ENCODE measurements at regions not wholly inside any gene's neighbourhood (a gene's known extent, or its start where the extent isn't known, plus 50 kb on each side); places are given as distances from the start of the nearest gene placed in this dataset.

DNA sequence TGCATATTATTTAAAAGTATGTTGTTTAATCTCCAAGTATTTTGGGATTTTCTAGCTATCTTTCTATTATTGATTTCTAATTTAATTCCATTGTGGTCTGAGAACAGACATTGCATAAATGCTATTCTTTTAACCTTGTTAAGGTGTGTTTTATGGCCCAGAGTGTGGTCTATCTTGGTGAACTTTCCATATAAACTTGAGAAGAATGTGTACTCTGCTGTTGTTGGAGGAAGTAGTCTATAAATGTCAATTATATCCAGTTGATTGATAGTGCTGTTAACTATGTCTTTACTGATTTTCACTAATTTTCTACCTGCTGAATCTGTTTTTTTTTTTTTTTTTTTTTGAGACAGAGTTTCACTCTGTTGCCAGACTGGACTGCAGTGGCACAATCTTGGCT is 180.9 kb downstream of the ZNF621 start:
- no peak for DNase-seq

DNA sequence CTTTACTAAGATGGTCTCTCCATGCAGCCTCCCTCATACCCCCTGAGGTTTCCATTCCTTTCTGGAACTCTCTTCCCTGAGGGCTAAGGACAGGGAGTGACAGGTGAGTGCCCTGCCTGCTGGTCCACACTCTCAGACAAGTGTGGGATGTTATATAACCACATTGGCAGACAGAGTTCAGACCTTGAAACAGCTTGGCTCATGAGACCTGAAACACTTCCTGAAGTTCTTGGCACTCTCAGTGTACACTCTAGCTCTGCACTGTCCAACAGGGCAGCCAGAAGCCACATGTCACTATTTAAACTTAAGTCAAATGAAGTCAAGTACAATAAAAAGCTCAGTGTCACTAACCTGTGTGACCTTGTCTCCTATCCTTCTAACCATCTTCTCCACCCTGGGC is 188.5 kb downstream of the ZNF621 start:
- DNase-seq: no peak

- no peak for DNase-seq
Measured at GRCh38 chr3:40713795-40714194, 189.0 kb downstream of the ZNF621 start.

DNA sequence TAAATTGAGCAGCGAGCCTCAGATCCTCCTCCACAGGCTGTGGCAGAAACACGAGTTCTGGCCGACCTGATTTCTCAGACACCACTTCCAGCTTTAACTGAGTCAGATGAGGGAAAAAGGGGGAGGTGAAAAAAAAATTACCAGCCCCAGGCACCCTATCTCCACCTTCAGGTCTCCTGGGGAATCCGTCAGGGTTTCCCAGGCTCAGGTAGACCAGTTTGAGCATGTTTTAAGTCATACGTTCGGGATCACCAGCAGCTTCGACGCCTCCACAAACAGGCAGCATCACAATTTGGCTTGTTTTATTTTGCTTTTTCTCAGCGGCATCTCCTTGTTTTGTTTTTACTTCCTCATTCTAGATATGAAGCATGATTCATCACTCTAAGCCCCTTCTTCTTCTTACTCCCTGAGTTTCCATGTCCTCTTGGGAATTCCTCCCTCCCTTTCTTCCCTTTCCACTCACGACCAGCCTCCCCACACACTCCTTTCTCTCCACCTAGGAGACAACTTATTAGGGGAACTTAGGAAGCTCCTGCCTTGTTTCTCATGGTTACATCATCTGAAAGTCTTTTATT is 190.1 kb downstream of the ZNF621 start:
- DNase-seq: no peak

DNA sequence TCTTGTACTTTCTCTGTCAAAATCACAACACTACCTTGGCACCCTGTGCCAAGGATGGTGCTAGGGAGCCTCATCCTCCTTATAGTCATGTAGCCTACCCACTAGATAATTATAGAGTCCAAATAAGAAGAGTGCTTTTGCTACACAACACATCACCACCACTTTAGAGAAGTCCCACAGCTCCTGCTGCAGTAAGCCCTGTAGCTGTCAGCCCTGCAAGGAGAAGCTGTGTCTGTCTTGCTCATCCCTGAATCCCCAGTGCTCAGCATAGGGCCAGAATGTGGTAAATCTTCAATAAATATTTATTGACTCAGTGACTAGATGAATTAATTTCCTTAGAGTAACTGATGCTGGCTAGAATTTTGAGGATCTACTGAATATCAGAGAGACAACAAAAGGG is 190.8 kb downstream of the ZNF621 start:
- no peak for DNase-seq

DNA sequence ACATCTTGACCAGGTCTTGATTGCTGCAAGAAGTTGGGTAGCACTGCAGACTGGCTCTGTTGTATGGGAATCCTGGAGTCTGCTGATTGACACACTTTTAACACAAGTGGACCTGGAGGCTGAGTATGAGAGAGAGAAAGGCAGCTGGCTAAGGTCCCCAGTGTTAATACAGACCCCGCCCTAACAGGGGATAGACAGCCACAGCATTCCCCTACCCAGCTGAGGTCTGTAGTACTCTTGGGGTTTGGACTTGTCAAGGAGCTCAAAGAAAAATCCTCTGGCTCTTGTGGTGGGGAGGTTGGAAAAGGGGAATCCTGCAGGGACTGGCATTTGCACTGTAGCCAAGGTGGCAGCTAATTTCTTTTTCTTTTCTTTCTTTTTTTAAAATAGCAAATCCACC is 192.7 kb downstream of the ZNF621 start:
- DNase-seq: no peak

GRCh38 chr3:40718209-40718608 is 193.4 kb downstream of the ZNF621 start:
- DNase-seq: no peak

DNA sequence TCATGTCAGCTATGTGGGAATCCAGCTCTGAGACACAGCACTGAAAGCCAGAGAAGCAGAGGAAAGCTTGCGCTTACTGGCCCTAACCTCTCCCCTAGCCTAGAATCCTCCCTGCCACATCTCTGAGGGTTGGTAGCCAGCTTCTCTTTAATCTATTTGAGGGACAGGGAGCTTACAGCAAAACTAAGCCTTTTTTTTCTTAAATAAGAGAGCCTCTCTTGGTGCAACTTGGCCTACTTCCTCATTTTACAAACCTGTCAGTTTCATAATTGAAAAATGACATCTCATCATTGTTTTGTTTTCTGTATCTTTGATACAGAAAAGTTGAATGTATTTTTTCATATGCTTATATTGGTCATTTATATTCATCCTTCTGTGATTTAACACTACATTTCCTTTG is 193.9 kb downstream of the ZNF621 start:
- peak; percentile 3 for DNase-seq

- DNase-seq: no peak
Measured at GRCh38 chr3:40719660-40720287, 195.0 kb downstream of the ZNF621 start.

GRCh38 chr3:40720341-40720740 is 195.6 kb downstream of the ZNF621 start:
- no peak for DNase-seq

DNA sequence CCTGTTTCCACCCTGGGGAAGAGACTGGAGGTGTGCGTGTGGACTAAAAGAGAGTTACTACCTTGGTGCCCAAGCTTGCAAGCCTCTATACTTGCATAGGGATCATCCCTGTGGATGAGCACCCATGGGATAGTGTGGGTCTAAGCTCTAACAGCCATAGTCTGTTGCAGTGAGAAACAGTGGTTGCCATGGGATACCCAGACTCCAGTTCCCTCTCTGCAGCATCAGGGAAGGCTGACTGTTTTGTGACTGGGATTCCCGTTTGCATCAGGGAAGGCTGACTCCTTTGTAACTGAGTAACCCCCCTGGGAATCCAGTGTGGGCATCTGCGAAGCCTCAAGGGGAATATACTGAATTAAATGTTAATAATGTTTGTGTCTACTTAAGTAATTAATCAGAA is 196.1 kb downstream of the ZNF621 start:
- no peak for DNase-seq

DNA sequence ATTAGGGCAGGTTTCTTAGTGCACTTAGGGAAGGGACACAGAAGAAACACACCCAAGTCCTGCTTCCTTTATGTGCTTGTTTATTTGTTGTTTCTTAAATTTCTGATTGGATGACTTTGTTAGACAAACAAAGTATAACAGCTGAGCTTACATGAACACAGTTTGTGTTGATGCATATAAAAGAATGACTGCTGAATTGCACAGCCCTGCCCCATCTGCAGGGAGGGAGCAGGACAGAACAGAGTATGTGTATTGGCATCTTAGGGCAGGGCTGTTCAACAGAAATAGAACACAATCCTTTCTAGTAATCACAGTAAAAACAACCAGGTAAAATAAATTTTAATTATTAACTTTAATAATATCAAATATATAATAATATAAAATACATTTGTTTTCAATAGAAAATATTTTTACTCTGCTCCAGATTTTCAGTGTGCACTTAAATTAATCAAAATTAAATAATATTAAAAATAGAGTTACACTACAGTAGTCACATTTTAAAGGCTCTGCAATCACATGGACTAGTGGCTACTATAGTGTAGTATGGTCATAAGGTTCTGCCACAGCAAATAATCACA is 198.4 kb downstream of the ZNF621 start:
- DNase-seq: no peak

GRCh38 chr3:40725031-40725430 is 200.3 kb downstream of the ZNF621 start:
- DNase-seq: no peak

GRCh38 chr3:40731445-40731844 is 206.7 kb downstream of the ZNF621 start:
- no peak for DNase-seq

DNA sequence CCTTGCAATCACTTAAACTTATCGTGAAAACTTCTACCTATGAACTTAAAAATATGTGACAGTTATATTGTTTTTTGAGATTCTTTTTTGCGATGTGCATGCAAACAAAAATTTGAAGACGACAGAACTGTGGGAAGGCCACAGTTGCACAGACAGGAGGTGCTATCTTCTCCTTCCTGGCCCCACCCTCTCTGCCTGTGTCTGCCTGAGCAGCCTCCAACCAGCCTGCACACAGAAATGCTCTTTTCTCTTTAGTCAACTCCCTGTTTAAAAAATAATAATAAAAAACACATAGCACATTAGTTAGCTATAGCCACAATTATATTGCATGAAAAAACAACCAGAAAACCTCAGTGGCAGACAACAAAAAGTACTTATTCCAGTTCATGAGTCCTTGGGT is 212.2 kb downstream of the ZNF621 start:
- no peak for DNase-seq

DNA sequence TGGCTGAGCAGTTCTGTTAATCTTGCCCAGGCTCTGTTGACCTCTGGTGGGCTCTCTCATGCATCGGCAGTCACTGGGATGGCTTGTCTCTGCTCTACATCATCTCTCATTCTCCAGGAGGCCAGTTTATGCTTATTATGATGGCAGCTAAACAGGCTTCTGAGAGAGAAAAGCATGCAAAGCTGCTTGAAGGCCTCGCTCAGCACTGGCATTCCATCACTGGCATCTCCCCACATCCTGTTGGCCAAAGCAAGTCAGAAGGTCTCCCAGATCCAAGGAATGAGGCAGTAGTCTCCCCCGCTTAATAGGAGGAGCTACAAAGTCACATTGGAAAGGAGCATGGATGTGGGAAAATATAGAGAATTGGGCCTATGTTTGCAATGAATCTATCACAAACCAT is 212.6 kb downstream of the ZNF621 start:
- no peak for DNase-seq

DNA sequence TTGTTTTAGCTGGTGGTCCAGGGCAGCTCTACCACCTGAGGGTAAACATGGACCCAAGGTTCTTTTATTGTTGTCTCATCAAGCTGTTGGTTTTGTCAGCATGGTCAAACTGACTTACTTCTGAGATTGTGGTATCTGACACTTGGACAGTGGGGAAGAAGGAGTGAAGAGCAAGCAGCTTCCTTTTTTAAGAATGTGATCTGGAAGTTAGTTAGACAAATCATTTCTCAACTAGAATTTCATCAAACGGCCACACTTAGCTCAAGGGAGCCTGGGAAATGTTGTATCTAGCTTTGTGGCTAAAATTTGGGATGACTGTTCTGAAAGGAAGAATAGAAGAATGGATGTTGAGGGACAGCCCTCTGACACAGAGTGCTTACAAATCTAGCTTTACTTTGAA is 215.2 kb downstream of the ZNF621 start:
- DNase-seq: no peak

GRCh38 chr3:40741729-40742128 is 217.0 kb downstream of the ZNF621 start:
- no peak for DNase-seq

DNA sequence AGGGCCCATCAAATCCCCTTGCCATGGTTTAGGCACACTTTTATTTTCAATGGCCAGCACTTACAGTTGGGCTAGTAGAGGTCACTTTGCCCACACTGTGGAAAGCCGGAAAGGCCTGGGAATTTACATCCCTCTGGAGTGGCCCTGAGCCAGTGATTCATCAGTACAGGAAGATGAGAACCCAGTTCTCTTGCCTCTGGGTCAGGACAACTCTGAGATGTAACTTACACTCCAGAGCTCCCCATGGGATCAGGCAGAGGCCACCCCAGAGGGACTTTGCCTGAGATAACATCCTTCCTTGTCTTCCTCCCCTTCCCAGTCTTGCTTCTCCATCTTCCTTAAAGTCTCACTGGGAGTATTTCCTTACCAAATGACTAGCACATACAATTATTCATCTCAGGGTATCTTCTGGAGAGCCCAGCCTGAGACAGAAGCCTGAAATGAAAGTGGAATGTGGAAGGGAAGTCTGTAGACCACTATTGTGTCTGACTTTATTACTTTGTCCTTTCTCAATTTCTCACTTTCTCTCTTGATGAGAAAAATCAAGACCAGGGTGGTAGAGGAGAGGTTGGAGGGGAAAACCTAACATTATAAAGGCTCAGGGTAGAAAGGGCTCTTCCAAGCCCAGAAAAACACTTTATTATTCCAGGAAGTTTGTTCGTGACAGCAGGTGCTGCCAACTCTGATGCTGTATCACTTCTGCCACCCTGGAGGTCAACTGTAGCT is 220.8 kb downstream of the ZNF621 start:
- no peak for DNase-seq

DNA sequence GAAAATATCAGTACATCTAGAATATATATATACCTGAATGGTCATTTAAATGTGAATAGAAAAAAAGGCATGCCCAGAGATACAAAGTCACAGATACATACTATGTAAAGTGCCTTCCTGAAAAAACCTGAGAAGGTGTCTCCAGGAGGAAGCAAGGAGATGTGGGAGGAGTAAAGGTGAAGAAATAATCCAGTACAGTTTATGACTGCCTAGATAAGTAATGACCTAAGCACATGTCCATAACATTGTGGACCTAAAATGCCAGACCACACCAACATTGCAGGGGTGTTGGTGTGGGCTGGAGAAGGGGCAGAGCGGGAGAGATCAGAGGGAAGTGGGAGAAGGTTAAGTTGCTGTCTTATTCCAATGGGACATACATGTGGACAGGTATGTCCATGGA is 226.9 kb downstream of the ZNF621 start:
- no peak for DNase-seq

GRCh38 chr3:40752492-40752891 is 227.7 kb downstream of the ZNF621 start:
- no peak for DNase-seq

DNA sequence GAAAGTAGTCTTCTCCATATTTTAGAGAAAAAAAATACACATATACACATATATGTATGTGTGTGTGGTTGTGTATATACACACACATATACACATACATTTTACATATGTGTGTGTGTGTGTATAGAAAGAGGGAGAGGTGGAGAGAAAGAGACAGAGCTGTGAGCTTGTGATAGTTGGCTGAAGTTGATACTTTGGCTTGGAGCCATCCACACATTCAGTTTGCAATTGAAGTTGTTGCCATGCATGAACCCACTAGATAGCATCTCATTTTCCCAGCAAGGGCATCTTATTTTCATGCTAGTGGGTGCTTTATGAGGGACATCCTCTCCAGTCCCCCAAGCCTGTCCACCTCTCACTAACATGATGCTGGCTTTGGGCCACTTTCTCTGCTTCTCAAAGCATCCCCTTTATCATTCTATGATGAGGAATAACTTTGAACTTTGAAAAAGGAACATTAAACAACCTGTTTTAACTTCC is 228.6 kb downstream of the ZNF621 start:
- DNase-seq: no peak

DNA sequence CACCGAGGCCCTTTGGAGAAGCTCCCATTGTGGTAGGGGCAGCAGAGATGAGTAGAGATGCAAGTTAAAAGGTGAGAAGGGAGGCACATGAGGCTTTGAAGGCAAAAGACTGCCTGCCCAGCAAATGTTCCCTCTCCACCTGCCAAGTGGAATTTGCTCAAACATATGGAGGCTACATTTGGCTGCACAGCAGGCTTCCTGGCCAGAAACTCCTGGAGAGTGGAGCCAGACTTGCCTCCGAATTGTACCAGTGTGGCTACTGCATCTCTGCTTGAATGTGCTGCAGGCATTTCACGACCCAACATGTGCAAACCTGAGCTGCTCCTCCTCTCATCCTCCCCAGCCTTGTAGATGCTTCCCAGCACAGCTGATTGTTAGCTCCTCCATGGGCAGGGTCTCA is 229.2 kb downstream of the ZNF621 start:
- no peak for DNase-seq

DNA sequence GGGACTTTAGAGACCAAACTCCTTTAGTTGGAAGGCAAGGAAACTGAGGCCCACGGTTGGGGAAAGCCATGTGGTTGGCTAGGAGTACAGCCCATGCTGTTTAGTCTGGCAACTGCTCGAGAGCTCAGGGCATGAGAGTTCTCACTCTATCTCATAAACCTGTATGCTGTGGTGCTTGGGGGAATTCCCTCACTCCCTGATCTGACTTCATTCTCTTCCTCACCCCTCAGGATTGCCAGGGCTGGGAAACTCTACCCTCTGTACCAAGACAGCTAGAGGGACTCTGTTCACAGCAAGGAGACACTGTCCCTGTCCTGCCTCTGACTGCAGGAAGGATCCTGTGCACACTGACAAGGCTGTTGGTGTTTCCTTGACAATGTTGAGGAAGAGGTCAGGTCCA is 230.2 kb downstream of the ZNF621 start:
- DNase-seq: no peak

Measured in CD4-positive, alpha-beta T cell treated with Interleukin-17A for 1 hour (primary cell).